ENCODE measurements at regions not wholly inside any gene's neighbourhood (a gene's known extent, or its start where the extent isn't known, plus 50 kb on each side); places are given as distances from the start of the nearest gene placed in this dataset.
"Not testable (repeated sequence)": the region's sequence is repeated elsewhere in the genome, so short reads cannot be mapped to it uniquely, and the experiment has no call there.

GRCh38 chr6:168916576-168917211 is 337.0 kb downstream of the THBS2 start:
- FAIRE-seq (no peak), DNase-seq (ENCODE audit: insufficient read length, low spot score) (no peak)
- TF ChIP-seq POU2F2 (IDR thresholded peaks at IDR 0.05; ENCODE audit: low read depth, low read length) (no peak), PAX5 (IDR thresholded peaks at IDR 0.05; ENCODE audit: insufficient read depth, low read length, severe bottlenecking) (no peak), POLR2AphosphoS5 (IDR thresholded peaks at IDR 0.05; ENCODE audit: low read depth, low read length) (no peak), POLR2A (IDR thresholded peaks at IDR 0.05; ENCODE audit: low read depth, low read length) (no peak), TAF1 (IDR thresholded peaks at IDR 0.05; ENCODE audit: low read depth, low read length) (no peak), SPI1 (IDR thresholded peaks at IDR 0.05; ENCODE audit: low read depth, low read length) (no peak)

GRCh38 chr6:168915855-168916254 is 337.8 kb downstream of the THBS2 start:
- TF ChIP-seq POU2F2 (IDR thresholded peaks at IDR 0.05; ENCODE audit: low read depth, low read length), result no peak
- TF ChIP-seq POLR2AphosphoS5 (IDR thresholded peaks at IDR 0.05; ENCODE audit: low read depth, low read length), result no peak
- TF ChIP-seq TAF1 (IDR thresholded peaks at IDR 0.05; ENCODE audit: low read depth, low read length), result no peak
- TF ChIP-seq POLR2A (IDR thresholded peaks at IDR 0.05; ENCODE audit: low read depth, low read length), result no peak
- TF ChIP-seq PAX5 (IDR thresholded peaks at IDR 0.05; ENCODE audit: insufficient read depth, low read length, severe bottlenecking), result no peak
- TF ChIP-seq SPI1 (IDR thresholded peaks at IDR 0.05; ENCODE audit: low read depth, low read length), result no peak
- FAIRE-seq (no peak), DNase-seq (ENCODE audit: insufficient read length, low spot score) (no peak)

- FAIRE-seq (no peak), DNase-seq (ENCODE audit: insufficient read length, low spot score) (no peak)
- TF ChIP-seq SPI1 (IDR thresholded peaks at IDR 0.05; ENCODE audit: low read depth, low read length) (no peak), PAX5 (IDR thresholded peaks at IDR 0.05; ENCODE audit: insufficient read depth, low read length, severe bottlenecking) (no peak), TAF1 (IDR thresholded peaks at IDR 0.05; ENCODE audit: low read depth, low read length) (no peak), POLR2A (IDR thresholded peaks at IDR 0.05; ENCODE audit: low read depth, low read length) (no peak), POU2F2 (IDR thresholded peaks at IDR 0.05; ENCODE audit: low read depth, low read length) (no peak), POLR2AphosphoS5 (IDR thresholded peaks at IDR 0.05; ENCODE audit: low read depth, low read length) (no peak)
Measured at GRCh38 chr6:168915242-168915641, 338.4 kb downstream of the THBS2 start.

- FAIRE-seq (no peak), DNase-seq (ENCODE audit: insufficient read length, low spot score) (no peak)
- TF ChIP-seq TAF1 (IDR thresholded peaks at IDR 0.05; ENCODE audit: low read depth, low read length) (no peak), PAX5 (IDR thresholded peaks at IDR 0.05; ENCODE audit: insufficient read depth, low read length, severe bottlenecking) (no peak), POLR2A (IDR thresholded peaks at IDR 0.05; ENCODE audit: low read depth, low read length) (no peak), POLR2AphosphoS5 (IDR thresholded peaks at IDR 0.05; ENCODE audit: low read depth, low read length) (no peak), POU2F2 (IDR thresholded peaks at IDR 0.05; ENCODE audit: low read depth, low read length) (no peak), SPI1 (IDR thresholded peaks at IDR 0.05; ENCODE audit: low read depth, low read length) (no peak)
Measured at GRCh38 chr6:168913866-168914469, 339.7 kb downstream of the THBS2 start.

- FAIRE-seq; DNase-seq (ENCODE audit: insufficient read length, low spot score): not testable (repeated sequence)
Measured at GRCh38 chr6:168913231-168913865, 340.3 kb downstream of the THBS2 start.

- no peak for FAIRE-seq
- TF ChIP-seq POU2F2 (IDR thresholded peaks at IDR 0.05; ENCODE audit: low read depth, low read length) (no peak), TAF1 (IDR thresholded peaks at IDR 0.05; ENCODE audit: low read depth, low read length) (no peak), PAX5 (IDR thresholded peaks at IDR 0.05; ENCODE audit: insufficient read depth, low read length, severe bottlenecking) (no peak)
- DNase-seq (ENCODE audit: insufficient read length, low spot score), result no peak
Measured at GRCh38 chr6:168909288-168909687, 344.4 kb downstream of the THBS2 start.

GRCh38 chr6:168908887-168909286 is 344.8 kb downstream of the THBS2 start:
- FAIRE-seq (no peak), DNase-seq (ENCODE audit: insufficient read length, low spot score) (no peak)
- no peak for TF ChIP-seq SPI1 (IDR thresholded peaks at IDR 0.05; ENCODE audit: low read depth, low read length)
- TF ChIP-seq POLR2AphosphoS5 (IDR thresholded peaks at IDR 0.05; ENCODE audit: low read depth, low read length), result no peak
- no peak for TF ChIP-seq POLR2A (IDR thresholded peaks at IDR 0.05; ENCODE audit: low read depth, low read length)
- no peak for TF ChIP-seq PAX5 (IDR thresholded peaks at IDR 0.05; ENCODE audit: insufficient read depth, low read length, severe bottlenecking)
- TF ChIP-seq POU2F2 (IDR thresholded peaks at IDR 0.05; ENCODE audit: low read depth, low read length), result no peak
- no peak for TF ChIP-seq TAF1 (IDR thresholded peaks at IDR 0.05; ENCODE audit: low read depth, low read length)

- no peak for TF ChIP-seq PAX5 (IDR thresholded peaks at IDR 0.05; ENCODE audit: insufficient read depth, low read length, severe bottlenecking)
- TF ChIP-seq TAF1 (IDR thresholded peaks at IDR 0.05; ENCODE audit: low read depth, low read length), result no peak
- TF ChIP-seq POU2F2 (IDR thresholded peaks at IDR 0.05; ENCODE audit: low read depth, low read length), result no peak
- TF ChIP-seq POLR2A (IDR thresholded peaks at IDR 0.05; ENCODE audit: low read depth, low read length), result no peak
- TF ChIP-seq POLR2AphosphoS5 (IDR thresholded peaks at IDR 0.05; ENCODE audit: low read depth, low read length), result no peak
- no peak for TF ChIP-seq SPI1 (IDR thresholded peaks at IDR 0.05; ENCODE audit: low read depth, low read length)
- DNase-seq (ENCODE audit: insufficient read length, low spot score) (no peak), FAIRE-seq (no peak)
Measured at GRCh38 chr6:168908166-168908565, 345.5 kb downstream of the THBS2 start.

- FAIRE-seq, result no peak
- TF ChIP-seq POU2F2 (IDR thresholded peaks at IDR 0.05; ENCODE audit: low read depth, low read length), result no peak
- TF ChIP-seq TAF1 (IDR thresholded peaks at IDR 0.05; ENCODE audit: low read depth, low read length), result no peak
- no peak for TF ChIP-seq POLR2AphosphoS5 (IDR thresholded peaks at IDR 0.05; ENCODE audit: low read depth, low read length)
- no peak for TF ChIP-seq POLR2A (IDR thresholded peaks at IDR 0.05; ENCODE audit: low read depth, low read length)
- TF ChIP-seq PAX5 (IDR thresholded peaks at IDR 0.05; ENCODE audit: insufficient read depth, low read length, severe bottlenecking), result no peak
- no peak for TF ChIP-seq SPI1 (IDR thresholded peaks at IDR 0.05; ENCODE audit: low read depth, low read length)
- DNase-seq (ENCODE audit: insufficient read length, low spot score), result no peak
Measured at GRCh38 chr6:168906391-168906790, 347.3 kb downstream of the THBS2 start.
